Dermis microvascular lymphatic vessel endothelial cell (primary cell): ENCODE measurements at regions not wholly inside any gene's neighbourhood (a gene's known extent, or its start where the extent isn't known, plus 50 kb on each side); places are given as distances from the start of the nearest gene placed in this dataset.
"Not testable (repeated sequence)": the region's sequence is repeated elsewhere in the genome, so short reads cannot be mapped to it uniquely, and the experiment has no call there.

Experiments
- DNase-seq, 2 donors: peaks; one replicate each; pipeline versions ENCODE4 v3.0.0 to v3.0.0-alpha.2; 2010; ENCODE audit warnings: low read depth in 2 of 2

DNA sequence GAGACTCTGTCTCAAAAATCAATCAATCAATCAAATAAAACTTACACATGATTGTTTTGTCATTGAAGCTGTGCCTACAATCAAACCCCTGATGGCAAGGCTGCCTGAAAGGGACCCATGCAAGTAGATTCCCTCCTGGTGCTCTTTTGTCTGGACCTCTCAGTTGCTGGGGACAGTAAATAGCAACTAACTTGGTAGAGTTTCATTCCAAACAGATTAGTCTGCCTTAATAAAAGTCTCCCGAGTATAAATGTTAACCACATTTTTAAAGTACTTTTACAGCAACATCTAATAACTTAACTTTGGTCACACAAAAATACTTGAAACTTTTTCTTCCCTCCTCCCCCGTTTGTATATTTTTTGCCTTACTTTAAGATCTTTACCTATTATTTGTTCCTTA lies 105.5 kb downstream of the FEM1C start:
- no peak for DNase-seq

DNA sequence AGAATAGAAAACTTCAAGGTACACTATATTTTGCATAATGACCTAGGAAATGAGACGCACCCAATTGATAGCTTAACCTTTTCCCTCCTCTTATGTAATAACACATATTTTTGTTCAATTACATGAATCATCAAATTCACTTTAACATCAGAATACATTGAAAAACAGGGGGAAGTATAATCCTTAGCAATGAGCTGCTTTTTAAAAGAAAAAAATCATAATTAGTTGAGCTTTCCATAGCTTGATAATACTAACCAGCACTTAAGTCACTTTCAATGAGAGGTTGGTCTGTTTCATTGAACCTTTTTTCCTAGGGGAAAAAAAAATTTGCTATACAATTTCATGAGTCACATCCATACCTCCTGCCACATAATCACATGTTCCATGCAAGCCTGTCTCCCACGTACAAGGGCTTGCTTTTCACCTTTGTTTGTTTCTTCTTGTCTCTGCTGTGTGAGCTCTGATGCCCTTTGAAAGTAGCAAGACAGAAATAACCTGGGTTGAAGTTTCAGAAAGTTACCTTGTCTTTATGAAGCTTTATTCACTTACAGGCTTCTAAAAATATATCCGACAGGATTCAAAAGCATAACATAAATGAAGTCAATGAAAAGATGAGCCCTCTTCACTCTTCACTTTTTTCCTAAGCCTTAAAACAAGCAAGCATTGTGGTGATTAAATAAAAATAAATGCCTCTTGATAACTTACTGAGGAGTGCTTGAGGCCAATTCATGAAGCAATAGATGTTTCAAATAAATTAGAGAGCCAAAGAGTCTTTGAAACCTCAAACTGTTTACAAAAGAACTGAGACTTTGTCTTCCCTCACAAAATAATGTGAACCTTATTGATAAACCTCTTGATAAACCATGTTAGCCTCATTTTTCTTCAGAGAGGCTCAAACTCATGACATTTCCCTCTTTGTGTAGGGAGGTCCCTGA lies 108.5 kb downstream of the FEM1C start:
- no peak for DNase-seq

DNA sequence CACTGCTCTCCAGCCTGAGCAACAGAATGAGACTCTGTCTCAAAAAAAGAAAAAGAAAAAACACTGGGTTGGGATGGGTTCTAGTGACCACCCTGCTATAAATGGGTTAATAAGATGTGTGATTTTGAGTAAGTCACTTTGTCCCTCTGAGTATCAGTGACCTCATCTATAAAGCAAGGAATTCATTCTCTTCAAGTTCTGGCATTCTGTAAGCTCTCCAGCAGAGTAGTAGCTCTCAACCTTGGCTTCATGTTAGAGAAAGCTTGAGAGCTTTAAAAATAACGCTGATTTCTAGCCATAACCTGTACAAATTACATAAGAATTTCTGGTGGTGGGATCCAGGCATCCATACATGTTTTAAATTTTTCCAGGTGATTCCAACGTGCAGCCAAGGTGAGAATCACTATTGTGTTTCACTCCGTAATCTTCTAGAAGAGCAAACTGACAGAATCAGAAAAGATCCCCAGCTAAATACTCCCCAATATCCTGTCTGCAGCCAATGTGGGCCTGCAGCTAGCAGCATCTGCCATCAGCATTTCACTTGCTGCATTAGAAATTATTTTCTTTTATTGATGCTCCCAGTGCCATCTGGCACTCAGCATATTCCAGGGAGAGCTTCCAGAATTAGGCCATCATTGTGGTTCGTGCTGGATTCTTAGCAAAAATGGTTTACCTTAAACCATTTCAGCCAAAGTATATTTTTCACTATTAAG lies 109.4 kb downstream of the FEM1C start:
- no peak for DNase-seq

DNA sequence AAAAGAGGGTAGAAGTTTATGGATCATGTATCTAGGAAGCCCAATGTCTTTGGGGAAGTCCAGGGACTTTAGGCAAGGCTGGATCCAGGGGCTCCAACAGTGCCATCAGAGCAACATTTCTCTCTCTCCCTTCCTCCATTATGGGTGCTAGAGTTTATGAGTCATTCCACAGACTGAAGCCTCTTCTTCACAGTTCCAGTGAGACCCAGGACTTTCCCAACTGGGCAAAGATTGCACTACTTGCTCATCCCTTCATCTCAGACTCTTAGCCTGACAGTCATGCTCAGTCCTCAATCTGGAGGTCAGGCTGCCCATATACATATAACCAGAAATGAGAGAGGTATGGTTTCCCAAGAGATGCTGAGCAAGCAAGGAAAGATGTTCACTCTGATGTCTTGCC lies 110.7 kb downstream of the FEM1C start:
- no peak for DNase-seq

DNA sequence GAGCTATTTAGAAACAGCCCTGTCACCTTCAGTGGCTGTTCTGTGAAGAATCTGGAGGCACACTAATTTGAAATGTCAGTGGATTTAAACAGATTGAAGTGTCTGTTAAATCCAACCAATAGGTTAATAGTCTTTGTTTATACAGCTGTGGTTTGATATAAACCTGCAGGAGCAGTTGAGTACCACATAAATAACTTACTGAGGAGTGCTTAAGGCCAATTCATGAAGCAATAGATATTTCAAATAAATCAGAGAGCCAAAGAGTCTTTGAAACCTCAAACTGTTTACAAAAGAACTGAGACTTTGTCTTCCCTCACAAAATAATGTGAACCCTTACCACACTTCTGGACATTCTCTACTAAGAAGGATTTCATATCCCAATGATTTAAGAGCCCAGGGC lies 111.9 kb downstream of the FEM1C start:
- no peak for DNase-seq

DNA sequence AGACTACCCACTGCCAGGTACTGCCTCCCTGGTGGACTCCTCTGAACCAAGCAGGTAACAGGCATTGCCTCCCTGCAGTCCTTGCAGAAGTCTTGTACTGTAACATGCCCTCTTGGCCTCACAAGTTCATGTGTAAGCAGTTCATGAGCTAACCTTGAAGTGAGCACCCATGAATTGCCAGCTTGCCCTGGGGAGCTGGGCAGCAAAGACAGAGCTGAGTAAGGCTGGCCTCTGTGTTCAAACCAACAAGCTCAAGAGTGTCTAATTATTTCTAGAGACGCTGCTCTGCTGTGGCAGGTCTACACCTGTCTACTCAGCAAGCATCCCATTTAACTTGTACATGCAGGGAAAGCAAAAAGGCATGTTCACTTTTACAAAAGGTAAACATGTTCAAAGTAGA lies 113.5 kb downstream of the FEM1C start:
- no peak for DNase-seq

DNA sequence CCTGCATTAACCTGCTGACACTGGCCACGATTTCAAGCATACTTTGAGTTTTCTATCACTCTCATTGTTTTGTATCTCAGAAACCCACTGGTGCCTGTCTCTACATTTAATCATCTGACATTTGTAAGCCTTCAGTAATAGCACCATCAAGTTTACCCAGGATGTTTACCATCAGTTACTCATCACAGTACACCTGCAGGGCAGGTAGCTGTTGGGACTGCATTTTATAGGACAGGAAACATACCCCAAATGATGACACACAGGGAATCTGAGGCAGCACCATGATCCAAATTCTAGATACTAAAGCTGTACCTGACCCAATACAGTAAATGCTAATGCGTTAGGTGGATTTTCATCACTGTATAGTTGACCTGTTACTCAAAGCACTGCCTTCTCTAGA lies 114.2 kb downstream of the FEM1C start:
- DNase-seq: no peak

DNA sequence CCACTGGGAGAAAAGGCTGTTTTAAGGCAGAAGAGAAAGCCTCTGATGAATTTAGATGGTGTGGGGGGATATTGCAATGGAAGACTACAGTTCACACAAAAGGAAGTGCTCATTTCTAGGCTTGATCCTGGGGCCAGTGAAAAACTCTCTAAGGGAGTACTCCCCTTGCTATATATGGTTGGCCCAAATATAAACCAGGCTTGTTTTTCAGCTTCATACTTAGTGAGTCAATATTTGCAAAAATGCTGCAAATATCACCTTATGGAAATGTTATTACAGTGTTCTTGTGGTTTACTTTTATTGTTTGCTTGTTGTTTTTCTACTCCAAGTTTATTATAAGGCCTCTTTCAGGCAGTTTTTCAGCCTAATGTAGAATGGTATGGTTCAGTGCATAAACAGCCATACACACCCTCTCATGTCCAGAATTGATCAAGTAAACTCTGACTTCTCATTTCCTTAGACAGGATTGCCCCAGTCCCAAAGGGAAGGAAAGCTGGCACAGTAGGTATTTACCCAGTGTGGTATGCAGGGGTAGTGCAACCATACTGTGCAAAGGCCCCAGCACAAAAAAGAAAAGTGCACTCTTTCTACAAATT lies 115.1 kb downstream of the FEM1C start:
- DNase-seq: no peak

DNA sequence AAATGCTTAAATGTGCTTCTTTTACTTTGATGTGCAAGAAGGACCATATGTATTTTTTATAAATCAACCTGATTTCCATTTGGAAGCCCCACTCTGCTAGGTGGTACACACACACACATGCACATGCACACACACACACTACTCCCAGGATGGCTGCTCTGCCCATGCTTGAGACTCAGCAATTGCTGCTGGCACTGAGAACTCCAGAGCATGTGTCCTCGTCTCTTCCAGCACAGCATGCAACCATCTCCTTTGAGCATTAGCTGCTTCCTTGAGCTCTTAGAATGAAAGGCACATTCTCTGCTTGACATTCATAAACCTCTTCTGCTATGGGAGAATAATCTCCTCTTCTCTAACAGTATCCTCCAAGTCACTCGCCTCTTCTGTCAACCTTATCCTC lies 115.9 kb downstream of the FEM1C start:
- DNase-seq: no peak

DNA sequence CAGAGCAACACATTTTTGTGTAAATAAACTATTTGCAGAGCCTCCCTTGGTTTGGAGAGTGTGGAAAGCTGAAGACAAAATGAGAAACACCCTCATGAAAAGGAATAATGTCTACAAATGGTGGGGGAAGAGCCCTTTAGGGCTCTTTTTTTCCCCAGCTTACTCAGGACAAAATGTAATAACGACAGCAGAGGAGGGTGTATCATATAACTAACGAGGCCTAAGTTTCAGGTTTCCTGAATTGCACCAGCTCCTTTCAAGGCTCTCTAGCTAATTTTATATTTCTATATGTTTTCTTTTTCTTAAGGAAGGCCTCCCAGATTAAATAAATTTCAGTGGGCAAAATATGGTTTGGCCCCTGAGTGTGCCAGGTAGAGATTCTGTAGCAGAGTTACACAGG lies 116.3 kb downstream of the FEM1C start:
- DNase-seq: no peak

DNA sequence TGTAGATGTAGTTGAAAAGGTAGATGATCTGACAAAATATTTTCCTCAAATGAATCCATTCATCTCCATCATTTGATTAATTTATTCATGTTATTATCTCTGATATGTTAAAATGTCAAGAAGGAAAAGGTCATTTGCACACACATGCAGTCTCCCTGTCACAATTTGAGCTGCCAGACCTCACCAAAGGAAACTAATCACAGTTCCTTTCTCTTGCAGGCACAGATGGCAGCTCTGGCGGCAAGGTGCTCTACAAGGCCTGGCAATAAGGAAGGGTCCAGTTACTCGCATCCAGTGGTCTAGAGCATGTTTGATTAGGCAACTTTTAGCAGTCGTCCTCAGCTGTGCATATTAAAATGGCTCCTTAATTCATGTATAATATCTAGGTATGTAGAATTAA lies 120.1 kb downstream of the FEM1C start:
- DNase-seq: no peak

DNA sequence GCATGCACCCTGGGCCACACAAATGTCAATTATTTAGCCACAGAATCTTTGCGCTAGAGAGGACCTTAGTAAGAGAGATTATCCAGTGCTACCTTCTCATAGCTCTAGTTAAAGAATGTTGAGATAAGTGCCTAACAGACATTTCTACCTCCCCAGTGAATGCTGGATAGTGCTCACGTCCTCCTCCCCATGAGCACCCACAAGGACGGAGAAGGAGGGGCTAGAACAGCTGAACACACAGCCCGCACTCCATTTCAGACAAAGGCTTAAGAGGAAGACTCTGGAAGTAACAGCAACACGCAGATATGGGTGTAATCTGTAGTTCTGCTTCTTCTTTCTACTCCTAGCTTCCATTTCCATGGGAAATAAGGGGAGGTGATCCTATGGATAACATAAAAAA lies 120.5 kb downstream of the FEM1C start:
- DNase-seq: no peak

DNA sequence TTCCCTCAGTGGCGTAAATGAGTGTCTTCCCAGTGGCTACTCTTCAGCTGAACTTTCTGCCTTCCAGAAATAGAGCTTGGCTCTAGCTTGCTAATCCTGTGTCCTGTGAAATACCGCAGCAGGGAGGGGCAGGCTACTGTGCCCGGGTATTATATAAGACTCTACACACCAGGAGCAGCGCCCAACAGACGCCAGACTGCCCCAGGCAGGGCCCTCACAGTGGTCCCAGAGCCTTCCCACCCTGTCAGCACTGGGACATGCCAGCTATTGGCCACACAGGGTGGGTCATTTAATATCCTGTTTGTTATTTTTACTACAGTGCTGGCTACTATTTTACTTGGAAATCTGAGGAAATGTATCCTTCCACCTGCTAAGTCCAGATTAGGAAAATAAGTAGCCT lies 121.0 kb downstream of the FEM1C start:
- DNase-seq: peak in 1 of 2 donors; percentile 20

DNA sequence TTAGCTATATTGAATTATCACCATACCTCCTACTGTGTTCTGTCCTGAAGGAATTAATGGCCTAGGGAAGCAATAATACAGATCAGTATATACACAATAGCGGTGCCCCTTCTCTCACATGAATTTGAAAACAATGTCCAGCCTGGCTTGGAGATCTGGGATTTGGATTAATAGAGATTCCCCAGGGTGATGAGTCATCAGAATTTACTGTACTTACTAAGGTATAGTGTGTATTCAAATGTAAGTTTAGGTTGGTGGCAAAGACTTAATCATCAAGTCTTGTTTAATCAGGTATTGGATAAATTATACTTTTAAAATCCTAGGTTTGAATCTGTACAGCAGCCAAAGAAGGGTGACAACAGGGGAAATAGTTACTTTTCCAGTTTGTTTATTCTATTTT lies 121.5 kb downstream of the FEM1C start:
- DNase-seq: peak in 1 of 2 donors; percentile 29

DNA sequence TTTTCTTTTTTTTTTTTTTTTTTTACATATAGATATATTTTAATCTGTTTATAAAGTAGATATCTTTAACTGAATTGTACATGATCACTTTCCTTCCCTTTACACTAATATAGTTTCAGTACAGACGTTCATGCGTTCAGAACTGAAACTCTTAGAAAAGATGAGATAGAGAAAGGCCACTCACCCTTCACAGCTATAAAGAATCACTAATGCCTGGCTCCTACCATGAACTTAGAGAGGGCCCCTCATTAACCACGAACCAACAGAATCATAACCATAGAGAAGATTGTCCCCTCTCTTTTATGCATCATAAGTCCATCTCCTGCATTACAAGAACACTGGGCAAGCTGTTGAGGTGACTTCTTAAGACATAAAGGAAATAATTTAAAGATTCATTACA lies 123.8 kb downstream of the FEM1C start:
- not testable (repeated sequence) for DNase-seq

DNA sequence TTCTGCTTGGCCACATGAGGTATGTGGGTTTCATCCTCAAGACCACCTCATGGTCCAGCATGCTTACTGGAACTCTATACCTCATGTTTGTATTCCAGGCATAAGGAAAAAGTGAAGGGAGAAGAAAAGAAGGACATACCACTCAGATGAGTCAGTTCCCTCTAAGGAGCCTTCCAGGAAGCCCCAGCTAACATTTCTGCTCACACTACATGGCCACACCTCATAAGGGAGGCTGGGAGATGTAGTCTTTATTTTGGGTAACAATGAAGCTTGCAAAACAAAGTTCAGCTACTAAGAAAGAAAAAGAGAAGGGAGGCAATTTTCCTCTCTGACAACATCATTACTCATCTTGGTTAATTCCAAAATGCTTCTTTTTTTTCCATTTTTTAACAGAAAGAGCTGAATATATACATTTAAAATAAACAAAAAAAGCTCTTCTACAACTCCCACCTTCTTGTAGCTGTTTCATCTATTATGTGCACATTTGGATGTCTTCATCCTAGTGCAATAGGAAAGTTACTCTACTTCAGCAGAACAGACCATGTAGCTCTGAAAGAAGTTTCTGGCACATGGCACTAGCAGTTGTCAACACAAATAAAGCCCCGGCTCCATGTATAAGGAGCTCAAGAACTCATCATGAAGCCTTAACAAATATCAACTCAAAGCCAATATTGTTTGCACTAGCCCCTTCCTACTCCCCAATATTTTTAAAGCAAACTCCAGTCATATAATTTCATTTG lies 123.6 kb upstream of the CCDC112 start:
- DNase-seq: peak in 1 of 2 donors; percentile 69

DNA sequence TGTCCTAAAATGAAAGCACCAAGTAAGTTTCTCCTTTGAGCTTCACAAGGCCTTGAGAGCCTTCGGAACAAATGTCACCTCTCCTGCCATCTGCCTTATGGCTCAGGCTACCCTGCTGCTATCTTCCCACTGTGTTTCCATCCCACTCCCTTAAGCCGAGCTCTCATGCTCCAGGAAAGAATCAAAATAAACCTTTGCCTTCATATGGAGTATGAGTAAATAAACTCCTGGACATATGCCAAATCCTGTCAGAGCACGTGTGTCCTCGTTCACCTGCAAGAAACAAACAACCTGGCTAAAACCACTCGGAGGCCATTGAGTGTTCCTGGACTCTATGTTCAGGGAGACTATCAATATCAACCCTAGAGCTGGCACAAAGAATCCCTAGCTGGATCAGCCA lies 122.3 kb upstream of the CCDC112 start:
- DNase-seq: peak in 1 of 2 donors; percentile 14

DNA sequence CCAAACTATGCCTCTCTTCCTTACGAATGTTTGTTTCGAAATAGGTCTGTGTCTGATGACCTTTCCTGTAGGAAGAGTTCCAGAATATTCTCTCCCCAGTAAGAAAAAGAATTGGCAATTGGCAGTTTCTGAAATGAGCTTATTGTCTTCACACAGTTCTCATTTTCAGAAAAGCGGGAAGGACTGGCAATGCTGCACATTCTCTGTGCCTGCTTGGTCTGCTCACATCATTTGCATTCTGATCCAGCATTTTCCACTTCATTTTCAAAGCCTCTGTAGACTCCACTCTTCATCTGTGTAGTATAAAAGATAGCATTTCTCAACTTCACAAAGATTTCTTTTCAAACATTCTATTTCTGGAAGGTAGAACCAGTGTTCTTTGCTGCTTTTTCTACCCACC lies 120.6 kb upstream of the CCDC112 start:
- DNase-seq: no peak

DNA sequence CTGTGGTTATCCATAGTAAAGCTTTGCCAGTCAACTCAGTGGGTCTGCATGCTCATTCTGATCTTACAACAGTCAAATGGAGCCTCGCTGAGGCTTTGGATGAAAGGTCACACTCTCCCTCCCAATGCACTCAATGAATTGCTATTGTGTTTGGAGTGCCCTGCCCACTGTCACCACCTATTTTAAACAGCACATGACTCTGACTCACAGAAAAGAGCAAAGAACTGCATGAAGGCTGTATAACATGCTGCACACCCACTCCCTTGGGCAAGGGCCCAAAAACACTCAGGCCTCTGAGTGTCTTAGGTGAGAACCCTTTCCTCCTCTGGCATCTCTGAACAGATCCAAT lies 118.7 kb upstream of the CCDC112 start:
- DNase-seq: peak in 1 of 2 donors; percentile 56

DNA sequence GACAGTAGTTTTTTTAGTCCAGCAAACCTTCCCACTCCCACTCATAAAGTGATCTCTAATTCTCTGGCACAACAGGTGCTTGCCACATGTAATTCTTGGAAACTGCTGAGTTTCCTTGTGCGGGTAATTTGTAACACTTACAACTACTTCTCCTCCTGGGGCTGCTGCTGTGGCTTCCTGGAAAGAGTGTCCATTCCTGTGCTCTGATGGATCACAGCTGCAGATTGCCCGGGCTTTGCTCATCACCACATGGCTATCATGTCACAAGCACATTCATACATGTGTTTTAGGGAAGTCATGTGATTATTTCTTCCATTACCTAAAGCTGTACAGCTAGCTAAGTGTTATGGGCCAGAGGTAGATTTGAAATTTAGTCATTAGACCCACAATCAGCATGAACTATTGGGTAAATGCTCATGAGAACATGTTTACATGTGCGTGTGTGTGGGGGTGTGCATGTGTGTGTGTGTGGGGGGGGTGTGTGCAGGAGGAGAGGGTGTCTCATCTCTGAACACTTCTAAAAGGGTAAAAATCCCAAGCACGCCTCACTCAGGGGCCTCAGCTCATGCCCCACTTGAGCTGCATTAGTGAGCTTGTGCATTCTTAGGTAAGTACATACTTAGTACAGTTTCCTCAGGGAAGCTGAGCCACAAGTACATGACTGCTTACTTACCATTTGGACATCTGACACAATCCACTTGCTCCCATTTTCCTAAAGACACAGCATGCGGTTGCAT lies 118.1 kb upstream of the CCDC112 start:
- no peak for DNase-seq

DNA sequence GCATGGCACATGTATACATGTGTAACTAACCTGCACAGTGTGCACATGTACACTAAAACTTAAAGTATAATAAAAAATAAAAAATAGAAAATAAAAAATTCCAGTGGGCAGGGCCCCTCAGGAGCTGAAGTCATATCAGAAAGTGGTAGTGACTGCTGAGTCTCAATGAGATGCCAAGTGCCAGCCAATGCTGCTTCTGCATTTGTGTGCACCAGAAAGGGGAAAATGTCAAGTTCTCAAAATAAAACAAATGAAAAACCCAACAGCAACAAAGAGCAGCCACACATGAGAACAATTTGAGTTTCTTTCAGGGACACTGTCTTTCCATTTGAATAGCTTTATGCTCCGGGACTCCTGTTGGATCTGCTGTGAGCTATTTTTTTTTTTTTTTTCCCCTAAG lies 117.2 kb upstream of the CCDC112 start:
- DNase-seq: no peak
